H1 (cell line): ENCODE measurements at regions not wholly inside any gene's neighbourhood (a gene's known extent, or its start where the extent isn't known, plus 50 kb on each side); places are given as distances from the start of the nearest gene placed in this dataset.

Source experiments
- CTCF ChIA-PET: fragments of 300-600 bp; sonication (Branson Sonifier 250); formaldehyde crosslinking; loops from one replicate; lab custom pipeline; 2021; ENCODE audit not compliant: partially characterized antibody; lab: Charles Lee
- POLR2A ChIA-PET: fragments of 300-600 bp; sonication (Branson Sonifier 250); formaldehyde crosslinking; loops from one replicate; lab custom pipeline; 2021; ENCODE audit warnings: inconsistent platforms; ENCODE audit not compliant: partially characterized antibody; lab: Charles Lee
- DNase-seq, 2 experiments: peaks; one replicate each; pipeline versions ENCODE4 v3.0.0 to v3.0.0-alpha.2; 2010 to 2022; ENCODE audit warnings: low spot score in 2 of 2, low read depth in 1 of 2, mixed read lengths in 1 of 2
- FAIRE-seq: peaks from 2 replicates; lab custom pipeline; 2011; peaks lifted over from hg19 to GRCh38; lab: Jason Lieb, UNC
- H2AFZ ChIP-seq: 2 replicates; pipeline ENCODE4 v1.8.1; 2012; ENCODE audit warnings: low read length, inconsistent platforms
- H2AK5ac ChIP-seq: 2 replicates; pipeline ENCODE4 v1.6.1; 2013; ENCODE audit warnings: low read depth, low read length
- H2BK120ac ChIP-seq: replicated peaks from 2 replicates; pipeline ENCODE3; 2013; ENCODE audit warnings: low read depth, low read length, inconsistent platforms
- H2BK12ac ChIP-seq: 2 replicates; pipeline ENCODE4 v1.6.1; 2013; ENCODE audit warnings: low read depth, low read length
- H2BK15ac ChIP-seq: 2 replicates; pipeline ENCODE4 v1.6.1; 2013; ENCODE audit warnings: low read length
- H2BK20ac ChIP-seq: 2 replicates; pipeline ENCODE4 v1.6.1; 2013; ENCODE audit warnings: low read length
- H2BK5ac ChIP-seq: 2 replicates; pipeline ENCODE4 v1.6.1; 2013; ENCODE audit warnings: low read depth, low read length
- H3K14ac ChIP-seq: 2 replicates; pipeline ENCODE4 v1.6.1; 2013; ENCODE audit warnings: inconsistent platforms; ENCODE audit not compliant: insufficient read length
- H3K18ac ChIP-seq: 2 replicates; pipeline ENCODE4 v1.6.1; 2013; ENCODE audit warnings: low read length; ENCODE audit errors: extremely low read depth
- H3K23ac ChIP-seq: 2 replicates; pipeline ENCODE4 v1.6.1; 2013; ENCODE audit warnings: inconsistent platforms; ENCODE audit not compliant: insufficient read length
- H3K23me2 ChIP-seq: 2 replicates; pipeline ENCODE4 v1.6.1; 2013; ENCODE audit warnings: low read depth, low read length
- H3K27ac ChIP-seq: 2 replicates; pipeline ENCODE4 v1.6.1; 2011; ENCODE audit warnings: low read depth, low read length, inconsistent platforms
- H3K27me3 ChIP-seq, 4 experiments: replicated peaks in 1 of 4; 1 replicate in 1 of 4; 2 replicates in 3 of 4; pipeline versions ENCODE4 v1.6.1 to v1.8.1; 2011 to 2013; ENCODE audit warnings: low read length in 3 of 4, mild to moderate bottlenecking in 3 of 4, inconsistent platforms in 2 of 4, mixed read lengths in 2 of 4, moderate library complexity in 1 of 4; ENCODE audit not compliant: control insufficient read depth in 3 of 4, insufficient read depth in 3 of 4; ENCODE audit errors: extremely low read depth in 1 of 4
- H3K36me3 ChIP-seq, 4 experiments: 2 replicates each; pipeline versions ENCODE4 v1.6.1 to v1.8.1; 2011 to 2013; ENCODE audit warnings: mild to moderate bottlenecking in 4 of 4, low read length in 3 of 4, moderate library complexity in 2 of 4, control low read depth in 1 of 4, inconsistent platforms in 1 of 4; ENCODE audit not compliant: insufficient read depth in 4 of 4, control insufficient read depth in 2 of 4
- H3K4ac ChIP-seq: replicated peaks from 2 replicates; pipeline ENCODE3; 2013; ENCODE audit warnings: low read length, low read depth, mixed read lengths, inconsistent platforms; ENCODE audit not compliant: insufficient read length
- H3K4me1 ChIP-seq, 4 experiments: replicated peaks in 1 of 4; 1 replicate in 1 of 4; 2 replicates in 3 of 4; pipeline versions ENCODE4 v1.6.1 to v1.8.1; 2011 to 2013; ENCODE audit warnings: low read length in 3 of 4, inconsistent platforms in 2 of 4, mixed read lengths in 1 of 4; ENCODE audit not compliant: insufficient read depth in 4 of 4, control insufficient read depth in 3 of 4
- H3K4me2 ChIP-seq, 2 experiments: 2 replicates each; pipeline versions ENCODE4 v1.6.1 to v1.8.1; 2011 to 2013; ENCODE audit warnings: low read depth in 2 of 2, low read length in 2 of 2, control low read depth in 1 of 2, inconsistent platforms in 1 of 2, mild to moderate bottlenecking in 1 of 2; ENCODE audit not compliant: insufficient read depth in 1 of 2
- H3K4me3 ChIP-seq, 4 experiments: fragments of 200-600, 300-600 bp in 1 of 4; sonication (generic), shearing (Covaris generic), sonication (Bioruptor Twin) in 1 of 4; 2 replicates each; pipeline versions ENCODE4 v1.5.1 to v1.8.1; 2011 to 2016; ENCODE audit warnings: low read length in 4 of 4, low read depth in 3 of 4, control low read depth in 2 of 4, inconsistent platforms in 2 of 4, mild to moderate bottlenecking in 2 of 4, mixed read lengths in 1 of 4, moderate library complexity in 1 of 4; ENCODE audit not compliant: insufficient read depth in 2 of 4; ENCODE audit errors: extremely low read depth in 1 of 4
- H3K56ac ChIP-seq: replicated peaks from 2 replicates; pipeline ENCODE3; 2013; ENCODE audit warnings: low read depth, mild to moderate bottlenecking, mixed read lengths, low read length, inconsistent platforms; ENCODE audit not compliant: insufficient read length
- H3K79me1 ChIP-seq: 2 replicates; pipeline ENCODE4 v1.6.1; 2013; ENCODE audit warnings: low read depth, low read length, control low read depth
- H3K79me2 ChIP-seq, 2 experiments: 2 replicates each; pipeline versions ENCODE4 v1.6.1 to v1.8.1; 2012 to 2013; ENCODE audit warnings: low read length in 2 of 2, mild to moderate bottlenecking in 2 of 2, inconsistent platforms in 1 of 2; ENCODE audit not compliant: insufficient read depth in 2 of 2, control insufficient read depth in 1 of 2
- H3K9ac ChIP-seq, 4 experiments: replicated peaks in 1 of 4; 1 replicate in 1 of 4; 2 replicates in 3 of 4; pipeline versions ENCODE4 v1.6.1 to v1.8.1; 2011 to 2013; ENCODE audit warnings: low read depth in 3 of 4, low read length in 3 of 4, control low read depth in 2 of 4, mild to moderate bottlenecking in 2 of 4, moderate library complexity in 2 of 4, inconsistent platforms in 1 of 4; ENCODE audit errors: extremely low read depth in 1 of 4
- H3K9me3 ChIP-seq, 2 experiments: 2 replicates each; pipeline versions ENCODE4 v1.6.1 to v1.8.1; 2012 to 2013; ENCODE audit warnings: mild to moderate bottlenecking in 2 of 2, moderate library complexity in 2 of 2, control low read depth in 1 of 2, inconsistent platforms in 1 of 2, low read depth in 1 of 2, low read length in 1 of 2, mixed read lengths in 1 of 2; ENCODE audit not compliant: insufficient read depth in 2 of 2
- H4K20me1 ChIP-seq, 2 experiments: replicated peaks in 1 of 2; 2 replicates each; pipeline versions ENCODE3 to v1.8.1; 2011 to 2013; ENCODE audit warnings: inconsistent platforms in 2 of 2, low read length in 2 of 2, mild to moderate bottlenecking in 1 of 2; ENCODE audit not compliant: insufficient read depth in 2 of 2, control insufficient read depth in 1 of 2
- H4K5ac ChIP-seq: 2 replicates; pipeline ENCODE4 v1.6.1; 2013; ENCODE audit warnings: low read length, low read depth, mixed read lengths, inconsistent platforms; ENCODE audit not compliant: insufficient read length
- H4K8ac ChIP-seq: 2 replicates; pipeline ENCODE4 v1.8.0; 2013; ENCODE audit warnings: mild to moderate bottlenecking, moderate library complexity, low read length, inconsistent platforms; ENCODE audit not compliant: insufficient read depth; ENCODE audit errors: extremely low read depth
- H4K91ac ChIP-seq: replicated peaks from 2 replicates; pipeline ENCODE3; 2013; ENCODE audit warnings: low read length, mixed read lengths, inconsistent platforms; ENCODE audit not compliant: insufficient read length
- ASH2L ChIP-seq: fragments of 200-600, 300-600 bp; sonication (generic); IDR thresholded peaks from one replicate; pipeline ENCODE4 v1.7.1; 2017; ENCODE audit warnings: low read length
- BACH1 ChIP-seq: IDR thresholded peaks from 2 replicates; pipeline ENCODE4 v1.6.1; 2012; ENCODE audit warnings: low read length, improper control_type of control experiment
- EP300 ChIP-seq, 2 experiments: IDR thresholded peaks; 1 replicate in 1 of 2; 2 replicates in 1 of 2; pipeline ENCODE4 v1.6.1; 2011 to 2012; ENCODE audit warnings: low read depth in 2 of 2, low read length in 2 of 2, mild to moderate bottlenecking in 2 of 2, borderline replicate concordance in 1 of 2, inconsistent platforms in 1 of 2, moderate library complexity in 1 of 2
- SIX5 ChIP-seq: IDR thresholded peaks from 2 replicates; pipeline ENCODE4 v1.6.1; 2011; ENCODE audit warnings: mild to moderate bottlenecking, low read depth, low read length
- TF ChIP-seq, protein P1 (sequence below): IDR thresholded peaks from 2 replicates; pipeline ENCODE4 v1.6.1; 2011; ENCODE audit warnings: low read length, improper control_type of control experiment
- TF ChIP-seq, protein P2 (sequence below): IDR thresholded peaks from 2 replicates; pipeline ENCODE4 v1.6.1; 2012; ENCODE audit warnings: inconsistent platforms

DNA sequence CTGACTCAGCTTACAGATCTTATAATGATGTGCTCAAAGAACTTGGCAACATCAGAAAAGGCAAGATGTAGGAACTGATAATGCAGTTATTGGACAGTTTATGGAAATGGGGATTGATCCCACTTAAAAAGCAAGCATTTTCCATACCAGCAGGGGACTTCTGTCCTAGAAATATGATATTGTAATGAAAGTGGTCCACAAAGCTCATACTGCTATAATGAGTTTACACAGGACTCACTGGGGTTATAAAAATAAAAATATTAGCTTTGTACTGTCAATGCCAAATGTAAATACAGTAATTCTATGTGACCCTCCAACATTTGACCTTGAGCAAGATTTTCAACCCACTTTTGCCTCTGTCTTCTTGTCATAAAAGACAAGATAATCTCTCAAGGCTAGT lies 145.5 kb upstream of the SEM1 start:
- H3K4me3 ChIP-seq: no peak overlapping the region
- TF ChIP-seq ASH2L (no peak), EP300 (IDR thresholded peaks at IDR 0.05; ENCODE audit: borderline replicate concordance in 1 of 2, low read depth in 2 of 2, low read length in 2 of 2) (no peak), BACH1 (no peak), SIX5 (no peak)
- TF ChIP-seq, protein P1, sequence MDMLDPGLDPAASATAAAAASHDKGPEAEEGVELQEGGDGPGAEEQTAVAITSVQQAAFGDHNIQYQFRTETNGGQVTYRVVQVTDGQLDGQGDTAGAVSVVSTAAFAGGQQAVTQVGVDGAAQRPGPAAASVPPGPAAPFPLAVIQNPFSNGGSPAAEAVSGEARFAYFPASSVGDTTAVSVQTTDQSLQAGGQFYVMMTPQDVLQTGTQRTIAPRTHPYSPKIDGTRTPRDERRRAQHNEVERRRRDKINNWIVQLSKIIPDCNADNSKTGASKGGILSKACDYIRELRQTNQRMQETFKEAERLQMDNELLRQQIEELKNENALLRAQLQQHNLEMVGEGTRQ: no peak
- TF ChIP-seq, protein P2, sequence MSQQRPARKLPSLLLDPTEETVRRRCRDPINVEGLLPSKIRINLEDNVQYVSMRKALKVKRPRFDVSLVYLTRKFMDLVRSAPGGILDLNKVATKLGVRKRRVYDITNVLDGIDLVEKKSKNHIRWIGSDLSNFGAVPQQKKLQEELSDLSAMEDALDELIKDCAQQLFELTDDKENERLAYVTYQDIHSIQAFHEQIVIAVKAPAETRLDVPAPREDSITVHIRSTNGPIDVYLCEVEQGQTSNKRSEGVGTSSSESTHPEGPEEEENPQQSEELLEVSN: no peak
- H2BK120ac ChIP-seq: no peak overlapping the region
- H3K9me3 ChIP-seq: no peaks in the 10 kb centered on the region
- H2AK5ac ChIP-seq: no peak overlapping the region
- H3K9ac ChIP-seq: no peak overlapping the region
- H4K5ac ChIP-seq: no peak overlapping the region
- H3K23ac ChIP-seq: no peak overlapping the region
- no peaks in the 10 kb centered on the region for H4K20me1 ChIP-seq
- POLR2A ChIA-PET: no interaction called here
- CTCF ChIA-PET: no interaction called here
- H4K91ac ChIP-seq: no peak overlapping the region
- H3K18ac ChIP-seq: no peak overlapping the region
- no peak overlapping the region for H2BK20ac ChIP-seq
- no peaks in the 10 kb centered on the region for H3K4me1 ChIP-seq
- H3K27me3 ChIP-seq: no peaks in the 10 kb centered on the region
- H3K4me2 ChIP-seq: no peak overlapping the region
- no peak overlapping the region for H3K14ac ChIP-seq
- DNase-seq: no peak
- H3K27ac ChIP-seq: no peak overlapping the region
- no peak overlapping the region for H3K4ac ChIP-seq
- no peaks in the 10 kb centered on the region for H3K79me1 ChIP-seq
- H4K8ac ChIP-seq: no peak overlapping the region
- H3K56ac ChIP-seq: no peak overlapping the region
- no peak overlapping the region for H2BK15ac ChIP-seq
- H2BK5ac ChIP-seq: no peak overlapping the region
- no peak for FAIRE-seq
- H3K23me2 ChIP-seq: no peaks in the 10 kb centered on the region
- no peak overlapping the region for H2BK12ac ChIP-seq
- no peaks in the 10 kb centered on the region for H3K36me3 ChIP-seq
- no peaks in the 10 kb centered on the region for H3K79me2 ChIP-seq
- no peak overlapping the region for H2AFZ ChIP-seq
